HG02678 (cell line): ENCODE measurements at regions not wholly inside any gene's neighbourhood (a gene's known extent, or its start where the extent isn't known, plus 50 kb on each side); places are given as distances from the start of the nearest gene placed in this dataset.

Experiments
- ATAC-seq: cut with Tn5 transposase; IDR thresholded peaks from one replicate; pipeline ENCODE4 v1.9.1; 2021; ENCODE audit warnings: mild to moderate bottlenecking, moderate library complexity; ENCODE audit not compliant: unreplicated experiment

GRCh38 chr9:550333-550732 is 291.2 kb upstream of the DMRT1 start:
- no peak for ATAC-seq

GRCh38 chr9:551986-552929 is 289.2 kb upstream of the DMRT1 start:
- ATAC-seq = no peak

- no peak for ATAC-seq
Measured at GRCh38 chr9:555493-555892, 286.0 kb upstream of the DMRT1 start.

DNA sequence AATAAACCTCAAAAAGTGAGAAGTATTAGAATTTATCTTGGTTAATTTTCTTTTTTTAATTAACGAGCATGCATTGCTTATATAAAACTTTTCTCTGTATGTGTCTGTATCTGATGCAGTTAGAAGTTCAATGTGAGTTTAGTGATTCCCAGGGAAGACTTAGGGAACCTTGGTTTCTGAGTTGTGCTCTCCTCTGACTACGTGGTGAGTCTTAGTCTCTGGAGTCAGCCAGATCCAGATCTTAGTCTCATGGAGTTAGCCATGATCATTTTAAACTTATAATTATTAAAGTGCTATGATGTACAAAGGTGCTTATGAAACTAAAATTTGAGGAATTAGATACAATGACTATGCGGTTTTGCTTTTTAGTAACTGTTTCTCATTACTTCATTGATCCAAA is 285.3 kb upstream of the DMRT1 start:
- ATAC-seq = no peak

- no peak for ATAC-seq
Measured at GRCh38 chr9:556675-557074, 284.8 kb upstream of the DMRT1 start.

- ATAC-seq = no peak
Measured at GRCh38 chr9:557601-558201, 283.8 kb upstream of the DMRT1 start.

GRCh38 chr9:561427-561826 is 280.1 kb upstream of the DMRT1 start:
- ATAC-seq = no peak

DNA sequence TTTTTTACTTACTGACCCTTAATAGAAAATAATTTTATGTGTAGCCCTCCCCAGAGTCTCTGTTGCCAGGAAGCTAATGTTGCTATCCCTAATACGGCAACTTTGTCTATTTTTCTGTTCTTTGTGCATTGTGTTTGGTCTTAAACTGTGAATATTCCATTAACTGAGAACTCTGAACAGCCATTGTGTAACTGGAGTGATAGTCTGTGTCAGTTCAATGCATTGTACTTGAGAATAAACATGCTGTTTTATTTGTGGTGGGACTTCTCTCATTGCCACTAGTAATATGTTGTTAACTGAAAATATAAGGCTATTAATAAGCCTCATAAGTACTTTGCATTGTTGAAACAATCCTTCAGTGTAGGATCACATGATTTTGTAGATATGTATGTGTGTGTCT is 278.3 kb upstream of the DMRT1 start:
- ATAC-seq = no peak

GRCh38 chr9:565528-565927 is 276.0 kb upstream of the DMRT1 start:
- no peak for ATAC-seq

- peak; percentile 95 for ATAC-seq
Measured at GRCh38 chr9:567128-567746, 274.3 kb upstream of the DMRT1 start.

DNA sequence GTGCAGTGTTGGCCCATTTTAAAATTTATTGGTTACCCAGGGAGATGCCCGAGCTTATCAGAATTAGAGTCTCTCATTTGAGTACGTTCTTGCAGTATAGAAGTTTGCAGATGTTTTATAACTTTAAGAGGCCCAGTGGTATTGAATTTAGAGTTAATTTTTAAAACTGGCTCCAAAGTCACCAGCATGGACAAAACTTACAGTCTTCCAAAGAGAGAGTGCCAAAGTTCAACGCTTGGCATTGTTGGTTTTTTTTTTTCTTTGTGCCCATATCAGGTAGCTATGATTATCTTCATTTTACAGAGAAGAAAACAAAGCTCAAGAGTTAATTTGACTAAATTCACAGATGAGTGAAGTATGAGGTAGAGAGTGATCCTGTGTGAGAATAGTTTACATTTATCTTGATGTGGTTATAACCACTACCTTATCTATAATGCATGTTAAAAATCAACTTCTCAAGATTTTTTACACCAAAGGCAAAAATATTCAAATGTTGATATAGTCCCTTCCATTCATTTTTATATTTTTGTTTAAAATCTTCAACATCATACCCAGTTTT is 273.7 kb upstream of the DMRT1 start:
- peak; percentile 16 for ATAC-seq

GRCh38 chr9:569296-569695 is 272.2 kb upstream of the DMRT1 start:
- ATAC-seq = no peak

- ATAC-seq = no peak
Measured at GRCh38 chr9:570187-570586, 271.3 kb upstream of the DMRT1 start.

GRCh38 chr9:571066-571465 is 270.4 kb upstream of the DMRT1 start:
- ATAC-seq = no peak

DNA sequence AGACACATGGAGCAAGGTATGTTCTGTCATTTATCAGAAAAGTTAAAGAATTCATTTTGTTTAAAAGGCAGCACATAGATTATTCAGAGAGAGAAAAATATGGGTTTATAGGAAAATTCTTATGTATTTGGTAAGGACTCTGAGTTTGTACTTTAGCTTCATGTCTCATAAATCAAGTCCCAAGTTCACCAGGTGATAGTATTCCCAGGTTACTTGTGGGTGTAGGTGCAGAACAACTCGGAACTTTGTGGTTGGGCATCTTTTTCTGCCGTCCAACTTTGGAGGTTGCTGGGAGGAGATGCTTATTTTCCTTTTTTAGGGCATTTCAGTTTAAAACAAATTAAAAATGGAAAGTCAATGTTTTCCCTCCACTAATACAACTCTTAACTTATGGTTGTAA is 269.8 kb upstream of the DMRT1 start:
- no peak for ATAC-seq

DNA sequence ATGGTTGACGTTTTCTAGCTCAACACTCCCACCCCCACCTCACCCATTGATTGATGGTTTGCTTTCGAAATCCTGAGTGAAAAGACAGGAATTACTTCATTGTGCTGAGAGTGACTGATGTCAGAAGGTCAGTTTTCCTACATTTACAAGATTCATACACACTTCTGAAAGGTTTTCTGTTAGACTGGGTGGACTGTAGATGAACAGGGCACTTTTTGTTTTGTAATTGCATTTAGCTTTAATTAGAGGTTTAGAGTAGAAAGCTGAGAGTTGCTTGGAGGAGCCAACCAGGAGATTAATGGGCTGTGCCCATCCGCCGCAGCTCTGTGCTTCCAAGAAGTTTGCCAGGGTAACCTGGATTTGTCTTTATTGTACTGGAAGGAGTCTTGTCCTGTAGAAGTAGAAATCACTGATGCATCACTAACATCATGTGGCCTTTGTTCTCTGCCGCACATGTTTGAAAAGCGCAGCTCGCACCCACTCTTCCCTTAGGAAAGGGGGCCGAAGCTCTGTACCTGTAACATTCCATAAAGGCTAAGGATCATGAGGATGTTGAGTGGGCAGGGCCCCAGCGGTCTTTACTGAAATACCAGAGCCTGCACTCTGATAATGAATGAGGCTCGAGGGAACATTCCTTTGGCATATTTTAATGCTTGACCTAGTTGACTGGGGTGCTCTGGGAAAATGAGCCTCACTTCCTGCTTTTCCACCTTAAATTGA is 267.6 kb upstream of the DMRT1 start:
- no peak for ATAC-seq

DNA sequence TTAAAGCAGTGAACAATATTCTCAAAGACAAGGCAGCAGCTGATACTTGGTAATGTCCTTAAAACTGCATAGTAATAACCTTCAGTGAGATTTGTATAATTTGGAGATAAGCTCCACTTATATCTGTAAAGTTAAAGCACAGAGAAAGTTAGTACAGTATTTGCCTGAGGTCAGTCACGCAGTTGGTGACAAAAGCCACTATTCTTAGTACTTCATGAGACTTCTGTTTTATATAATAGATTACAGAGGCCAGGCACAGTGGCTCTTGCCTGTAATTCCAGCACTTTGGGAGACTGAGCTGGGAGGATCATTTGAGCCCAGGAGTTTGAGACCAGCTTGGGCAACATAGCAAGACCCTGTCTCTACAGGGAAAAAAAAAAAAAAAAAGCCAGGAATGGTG is 266.4 kb upstream of the DMRT1 start:
- no peak for ATAC-seq

GRCh38 chr9:580652-581342 is 260.7 kb upstream of the DMRT1 start:
- no peak for ATAC-seq

- ATAC-seq = no peak
Measured at GRCh38 chr9:581673-582497, 259.6 kb upstream of the DMRT1 start.

DNA sequence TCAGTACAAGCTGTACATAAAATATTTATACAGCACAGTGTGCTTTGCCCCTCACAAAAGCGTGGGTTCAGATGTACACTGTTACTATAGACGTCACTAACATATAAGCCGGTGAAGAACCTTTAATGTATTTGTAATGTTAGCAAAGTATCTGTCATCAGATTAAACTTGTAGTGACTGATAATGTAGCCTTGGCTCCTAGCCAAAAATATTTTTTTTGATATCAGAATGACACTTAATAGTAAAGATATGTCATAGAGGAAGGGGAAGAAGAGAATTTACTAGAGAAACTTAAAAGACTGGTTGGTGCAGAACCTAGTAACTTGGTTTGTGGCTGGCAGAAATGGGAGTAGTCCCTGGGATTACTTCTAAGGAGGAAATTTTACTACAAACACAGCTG is 258.7 kb upstream of the DMRT1 start:
- no peak for ATAC-seq
